ENCODE measurements at regions not wholly inside any gene's neighbourhood (a gene's known extent, or its start where the extent isn't known, plus 50 kb on each side); places are given as distances from the start of the nearest gene placed in this dataset.

DNA sequence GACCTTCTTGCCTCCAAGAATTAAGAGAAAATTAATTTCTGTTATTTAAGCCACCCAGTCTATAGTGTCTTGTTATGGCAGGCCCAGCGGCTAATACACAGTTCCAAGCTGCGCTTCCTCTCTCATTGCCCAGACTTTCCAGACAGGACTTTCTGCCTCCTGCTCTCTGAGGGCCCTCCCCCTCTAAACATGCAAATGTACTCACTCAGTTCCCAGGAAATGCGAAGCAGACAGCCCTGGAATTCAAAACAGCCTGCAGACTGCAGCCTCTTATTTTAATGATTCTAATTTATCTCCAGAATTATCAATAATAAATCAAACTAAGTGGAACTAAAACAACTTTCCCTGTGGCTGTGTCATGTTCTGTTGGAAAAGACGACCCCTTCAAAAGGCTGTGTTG lies 115.5 kb upstream of the ISX start:
- TF ChIP-seq EZH2 (IDR thresholded peaks at IDR 0.05; ENCODE audit: insufficient read depth, poor library complexity, severe bottlenecking) (no peak), EZH2phosphoT487 (IDR thresholded peaks at IDR 0.05; ENCODE audit: insufficient read depth, low read depth) (no peak)

Measured in GM23248 (cell line).